ENCODE measurements at regions not wholly inside any gene's neighbourhood (a gene's known extent, or its start where the extent isn't known, plus 50 kb on each side); places are given as distances from the start of the nearest gene placed in this dataset.
"Not testable (repeated sequence)": the region's sequence is repeated elsewhere in the genome, so short reads cannot be mapped to it uniquely, and the experiment has no call there.

GRCh38 chr3:87706176-87706575 is 352.6 kb downstream of the CGGBP1 start:
- Mint-ChIP-seq H3K27me3 (ENCODE audit: low read depth) (peaks cover 3% of the 10 kb centered on the region), H3K36me3 (ENCODE audit: low read depth) (no peaks in the 10 kb centered on the region), H3K4me1 (ENCODE audit: low read depth) (no peaks in the 10 kb centered on the region), H3K9me3 (ENCODE audit: low read depth) (peaks cover 20% of the 10 kb centered on the region), H3K27ac (ENCODE audit: unreplicated experiment) (no peak overlapping the region), H3K4me3 (ENCODE audit: unreplicated experiment) (no peak overlapping the region)
- no peak for TF ChIP-seq CTCF (IDR thresholded peaks at IDR 0.05)
- no peak for DNase-seq (ENCODE audit: low spot score)

- H3K4me3 Mint-ChIP-seq (ENCODE audit: unreplicated experiment): no peak overlapping the region
- no peaks in the 10 kb centered on the region for H3K36me3 Mint-ChIP-seq (ENCODE audit: low read depth)
- DNase-seq (ENCODE audit: low spot score): no peak
Observed at GRCh38 chr3:87702600-87702999, 356.2 kb downstream of the CGGBP1 start.

GRCh38 chr3:87696124-87697013 is 362.4 kb downstream of the CGGBP1 start:
- no peak for DNase-seq (ENCODE audit: low spot score)
- Mint-ChIP-seq H3K4me3 (ENCODE audit: unreplicated experiment) (no peak overlapping the region), H3K9me3 (ENCODE audit: low read depth) (no peaks in the 10 kb centered on the region), H3K27me3 (ENCODE audit: low read depth) (no peaks in the 10 kb centered on the region), H3K36me3 (ENCODE audit: low read depth) (no peaks in the 10 kb centered on the region), H3K4me1 (ENCODE audit: low read depth) (no peaks in the 10 kb centered on the region), H3K27ac (ENCODE audit: unreplicated experiment) (no peak overlapping the region)
- no peak for TF ChIP-seq CTCF (IDR thresholded peaks at IDR 0.05)

More at GRCh38 chr3:87702600-87702999, 356.2 kb downstream of the CGGBP1 start:
- Mint-ChIP-seq H3K4me1 (ENCODE audit: low read depth) (no peaks in the 10 kb centered on the region), H3K27me3 (ENCODE audit: low read depth) (peaks cover 3% of the 10 kb centered on the region), H3K27ac (ENCODE audit: unreplicated experiment) (no peak overlapping the region), H3K9me3 (ENCODE audit: low read depth) (peaks cover 10% of the 10 kb centered on the region)
- TF ChIP-seq CTCF (IDR thresholded peaks at IDR 0.05): no peak

GRCh38 chr3:87694678-87695077 is 364.1 kb downstream of the CGGBP1 start:
- DNase-seq (ENCODE audit: low spot score): no peak
- Mint-ChIP-seq H3K4me1 (ENCODE audit: low read depth) (no peaks in the 10 kb centered on the region), H3K27ac (ENCODE audit: unreplicated experiment) (no peak overlapping the region), H3K27me3 (ENCODE audit: low read depth) (no peaks in the 10 kb centered on the region), H3K9me3 (ENCODE audit: low read depth) (no peaks in the 10 kb centered on the region), H3K4me3 (ENCODE audit: unreplicated experiment) (no peak overlapping the region), H3K36me3 (ENCODE audit: low read depth) (no peaks in the 10 kb centered on the region)
- no peak for TF ChIP-seq CTCF (IDR thresholded peaks at IDR 0.05)

- Mint-ChIP-seq H3K27me3 (ENCODE audit: low read depth) (no peaks in the 10 kb centered on the region), H3K9me3 (ENCODE audit: low read depth) (no peaks in the 10 kb centered on the region), H3K27ac (ENCODE audit: unreplicated experiment) (no peak overlapping the region), H3K4me1 (ENCODE audit: low read depth) (no peaks in the 10 kb centered on the region), H3K36me3 (ENCODE audit: low read depth) (no peaks in the 10 kb centered on the region), H3K4me3 (ENCODE audit: unreplicated experiment) (no peak overlapping the region)
- no peak for TF ChIP-seq CTCF (IDR thresholded peaks at IDR 0.05)
- no peak for DNase-seq (ENCODE audit: low spot score)
Observed at GRCh38 chr3:87691109-87691508, 367.7 kb downstream of the CGGBP1 start.

- not testable (repeated sequence) for H3K9me3 Mint-ChIP-seq (ENCODE audit: low read depth); H3K36me3 Mint-ChIP-seq (ENCODE audit: low read depth); H3K27ac Mint-ChIP-seq (ENCODE audit: unreplicated experiment); H3K27me3 Mint-ChIP-seq (ENCODE audit: low read depth); DNase-seq (ENCODE audit: low spot score); H3K4me3 Mint-ChIP-seq (ENCODE audit: unreplicated experiment); H3K4me1 Mint-ChIP-seq (ENCODE audit: low read depth)
Observed at GRCh38 chr3:87678984-87679660, 379.7 kb downstream of the CGGBP1 start.

All from chondrocyte (in vitro differentiated cells).